ENCODE measurements at regions not wholly inside any gene's neighbourhood (a gene's known extent, or its start where the extent isn't known, plus 50 kb on each side); places are given as distances from the start of the nearest gene placed in this dataset.

DNA sequence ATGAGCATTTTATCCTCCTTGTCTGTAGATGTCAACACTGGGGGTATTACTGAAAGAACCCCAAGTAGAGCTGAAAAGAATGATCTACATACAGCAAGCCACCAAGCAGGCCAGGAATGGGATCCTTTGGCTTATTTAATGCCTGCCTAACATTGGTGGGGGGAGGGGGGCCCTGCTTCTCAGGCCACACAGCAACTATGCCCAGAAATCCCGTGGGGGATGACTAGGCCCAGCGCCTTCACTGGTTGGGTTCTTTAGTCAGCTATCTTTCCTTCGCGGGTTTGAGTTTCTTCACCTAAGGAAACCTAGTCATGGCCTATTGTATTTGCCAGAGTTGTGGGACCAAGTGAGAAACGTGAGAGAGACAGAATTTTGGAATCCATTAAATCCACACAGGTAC lies 80.5 kb downstream of the CCNA1 start:
- DNase-seq, result no peak
- H3K27me3 Mint-ChIP-seq, result peaks cover 12% of the 10 kb centered on the region
- no peaks in the 10 kb centered on the region for H3K27me3 ChIP-seq (ENCODE audit: control insufficient read depth in 1 of 2, insufficient read depth in 2 of 2, low read length in 2 of 2)
- TF ChIP-seq, protein P1, sequence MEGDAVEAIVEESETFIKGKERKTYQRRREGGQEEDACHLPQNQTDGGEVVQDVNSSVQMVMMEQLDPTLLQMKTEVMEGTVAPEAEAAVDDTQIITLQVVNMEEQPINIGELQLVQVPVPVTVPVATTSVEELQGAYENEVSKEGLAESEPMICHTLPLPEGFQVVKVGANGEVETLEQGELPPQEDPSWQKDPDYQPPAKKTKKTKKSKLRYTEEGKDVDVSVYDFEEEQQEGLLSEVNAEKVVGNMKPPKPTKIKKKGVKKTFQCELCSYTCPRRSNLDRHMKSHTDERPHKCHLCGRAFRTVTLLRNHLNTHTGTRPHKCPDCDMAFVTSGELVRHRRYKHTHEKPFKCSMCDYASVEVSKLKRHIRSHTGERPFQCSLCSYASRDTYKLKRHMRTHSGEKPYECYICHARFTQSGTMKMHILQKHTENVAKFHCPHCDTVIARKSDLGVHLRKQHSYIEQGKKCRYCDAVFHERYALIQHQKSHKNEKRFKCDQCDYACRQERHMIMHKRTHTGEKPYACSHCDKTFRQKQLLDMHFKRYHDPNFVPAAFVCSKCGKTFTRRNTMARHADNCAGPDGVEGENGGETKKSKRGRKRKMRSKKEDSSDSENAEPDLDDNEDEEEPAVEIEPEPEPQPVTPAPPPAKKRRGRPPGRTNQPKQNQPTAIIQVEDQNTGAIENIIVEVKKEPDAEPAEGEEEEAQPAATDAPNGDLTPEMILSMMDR (IDR thresholded peaks at IDR 0.05), result no peak
- intact Hi-C loops (cut with DNase I, micrococcal nuclease), result no loop called here
- H3K27ac ChIP-seq (ENCODE audit: low read depth in 1 of 2, low read length in 2 of 2), result no peak overlapping the region
- ChIA-PET CTCF (no interaction called here), POLR2A (no interaction called here)
- H3K4me1 Mint-ChIP-seq (ENCODE audit: low read depth), result no peaks in the 10 kb centered on the region
- H3K9me3 Mint-ChIP-seq, result peaks cover under 1% of the 10 kb centered on the region
- no peak overlapping the region for H3K4me3 ChIP-seq (ENCODE audit: low read length)
- no peaks in the 10 kb centered on the region for H3K36me3 Mint-ChIP-seq (ENCODE audit: low read depth)
- H3K36me3 ChIP-seq (ENCODE audit: insufficient read depth, low read length), result no peaks in the 10 kb centered on the region
- ATAC-seq (ENCODE audit: poor library complexity), result no peak
- H3K4me1 ChIP-seq (ENCODE audit: insufficient read depth, low read length), result no peaks in the 10 kb centered on the region
- H3K4me3 Mint-ChIP-seq, result no peak overlapping the region
- no peak overlapping the region for H3K27ac Mint-ChIP-seq
- peaks cover 0 to 3% of the 10 kb centered on the region in 2 experiments for H3K9me3 ChIP-seq (ENCODE audit: control insufficient read depth in 1 of 2, insufficient read depth in 1 of 2, low read length in 2 of 2)

DNA sequence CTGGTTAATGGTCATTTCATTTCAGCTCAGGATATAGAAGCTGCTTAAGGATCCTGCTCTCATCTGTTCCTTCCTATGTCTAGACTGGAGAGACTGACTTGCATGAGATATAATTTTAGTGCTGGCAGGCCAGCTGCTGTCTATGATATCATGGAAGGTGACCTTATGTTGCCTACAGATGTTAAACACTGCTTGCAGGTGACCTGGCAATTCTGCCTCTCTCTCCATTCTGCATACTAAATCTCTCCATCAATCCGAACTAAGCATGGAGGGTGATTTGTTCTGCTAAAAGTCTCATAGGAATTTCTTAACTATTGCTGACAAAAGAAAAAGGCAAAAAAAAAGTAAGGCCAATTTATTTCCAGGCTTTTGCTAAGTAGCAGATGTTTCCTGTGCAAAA lies 81.0 kb downstream of the CCNA1 start:
- Histone ChIP-seq H3K36me3 (ENCODE audit: insufficient read depth, low read length) (no peaks in the 10 kb centered on the region), H3K4me1 (ENCODE audit: insufficient read depth, low read length) (no peaks in the 10 kb centered on the region), H3K9me3 (ENCODE audit: control insufficient read depth in 1 of 2, insufficient read depth in 1 of 2, low read length in 2 of 2) (peaks cover 0 to 3% of the 10 kb centered on the region in 2 experiments), H3K27me3 (ENCODE audit: control insufficient read depth in 1 of 2, insufficient read depth in 2 of 2, low read length in 2 of 2) (no peaks in the 10 kb centered on the region), H3K27ac (ENCODE audit: low read depth in 1 of 2, low read length in 2 of 2) (no peak overlapping the region), H3K4me3 (ENCODE audit: low read length) (no peak overlapping the region)
- POLR2A ChIA-PET, result no interaction called here
- TF ChIP-seq, protein P1 (IDR thresholded peaks at IDR 0.05), result no peak
- Mint-ChIP-seq H3K4me1 (ENCODE audit: low read depth) (no peaks in the 10 kb centered on the region), H3K27ac (no peak overlapping the region), H3K4me3 (no peak overlapping the region), H3K27me3 (peaks cover 12% of the 10 kb centered on the region), H3K36me3 (ENCODE audit: low read depth) (no peaks in the 10 kb centered on the region), H3K9me3 (no peaks in the 10 kb centered on the region)
- ATAC-seq (ENCODE audit: poor library complexity), result no peak
- no peak for DNase-seq
- intact Hi-C loops (cut with DNase I, micrococcal nuclease), result no loop called here
- CTCF ChIA-PET, result no interaction called here

DNA sequence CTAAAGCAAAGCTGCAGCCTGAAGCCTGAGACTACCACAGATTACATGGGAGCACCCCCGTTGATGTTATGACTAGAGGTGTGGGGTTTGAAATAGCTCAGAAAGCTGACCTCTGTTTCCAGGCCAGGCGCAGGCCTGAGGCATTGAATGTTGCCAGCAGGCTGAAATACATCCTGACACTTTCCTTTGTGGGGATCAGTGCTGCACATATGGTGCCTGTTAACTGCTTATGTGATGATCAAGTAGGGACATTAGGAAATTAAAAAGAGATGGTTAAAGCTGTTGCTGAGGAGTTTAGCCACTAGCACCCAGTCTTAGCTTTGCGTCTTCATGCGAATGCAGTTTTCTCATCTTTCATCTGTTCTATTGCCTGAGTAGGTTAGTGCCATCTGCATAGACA lies 83.2 kb downstream of the CCNA1 start:
- Mint-ChIP-seq H3K27me3 (peaks cover 11% of the 10 kb centered on the region), H3K27ac (no peak overlapping the region)
- no peak for ATAC-seq (ENCODE audit: poor library complexity)

More for the DNA sequence above, 83.2 kb downstream of the CCNA1 start:
- intact Hi-C loops (cut with DNase I, micrococcal nuclease), result no loop called here
- Mint-ChIP-seq H3K36me3 (ENCODE audit: low read depth) (no peaks in the 10 kb centered on the region), H3K4me3 (no peak overlapping the region), H3K4me1 (ENCODE audit: low read depth) (no peaks in the 10 kb centered on the region), H3K9me3 (peaks cover 4% of the 10 kb centered on the region)
- Histone ChIP-seq H3K4me1 (ENCODE audit: insufficient read depth, low read length) (no peaks in the 10 kb centered on the region), H3K4me3 (ENCODE audit: low read length) (no peak overlapping the region), H3K27ac (ENCODE audit: low read depth in 1 of 2, low read length in 2 of 2) (no peak overlapping the region), H3K36me3 (ENCODE audit: insufficient read depth, low read length) (no peaks in the 10 kb centered on the region), H3K27me3 (ENCODE audit: control insufficient read depth in 1 of 2, insufficient read depth in 2 of 2, low read length in 2 of 2) (no peaks in the 10 kb centered on the region), H3K9me3 (ENCODE audit: control insufficient read depth in 1 of 2, insufficient read depth in 1 of 2, low read length in 2 of 2) (peaks cover 0 to 3% of the 10 kb centered on the region in 2 experiments)
- CTCF ChIA-PET, result no interaction called here
- POLR2A ChIA-PET, result no interaction called here
- DNase-seq, result no peak
- TF ChIP-seq, protein P1 (IDR thresholded peaks at IDR 0.05), result no peak
